Vagina (tissue), 2 donors: ENCODE measurements at regions not wholly inside any gene's neighbourhood (a gene's known extent, or its start where the extent isn't known, plus 50 kb on each side); places are given as distances from the start of the nearest gene placed in this dataset.

Source experiments
- POLR2A ChIP-seq, 2 donors: fragments of 450-650 bp; IDR thresholded peaks; one replicate each; pipeline ENCODE4 v1.6.1; 2017; ENCODE audit warnings: antibody characterized with exemption in 2 of 2, mild to moderate bottlenecking in 2 of 2, moderate library complexity in 2 of 2
- POLR2AphosphoS5 ChIP-seq, 2 donors: sonication (generic); formaldehyde crosslinking; IDR thresholded peaks; one replicate each; pipeline ENCODE4 v1.9.0; 2017; ENCODE audit warnings: antibody characterized with exemption in 2 of 2, mild to moderate bottlenecking in 2 of 2, low read depth in 1 of 2; ENCODE audit not compliant: insufficient read depth in 1 of 2
- TF ChIP-seq, protein P1 (sequence below), 3 experiments: fragments of 450-650 bp in 2 of 3; fragments of 200-600 bp in 1 of 3; sonication (generic) in 1 of 3; IDR thresholded peaks; one replicate each; pipeline ENCODE4 v1.5.1; 2017 to 2019; ENCODE audit warnings: antibody characterized with exemption in 3 of 3, mild to moderate bottlenecking in 2 of 3, moderate library complexity in 2 of 3

DNA sequence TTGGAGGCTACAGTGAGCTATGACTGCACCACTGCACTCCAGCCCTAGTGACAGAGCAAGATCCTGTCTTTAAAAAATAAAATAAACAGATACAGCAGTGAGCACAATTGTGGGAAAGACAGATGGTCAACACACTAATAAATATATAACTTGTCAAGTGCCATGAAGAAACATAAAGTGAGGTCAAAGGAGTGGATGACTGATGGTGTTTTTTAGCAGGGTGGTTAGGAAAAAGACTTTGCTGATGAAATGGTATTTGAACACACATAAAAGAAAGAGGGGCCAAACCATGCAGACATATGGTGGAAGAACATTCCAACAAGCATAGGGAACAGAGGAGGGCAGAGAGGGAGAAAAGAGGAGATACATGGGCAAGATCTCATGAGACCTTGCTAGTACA, 392.7 kb upstream of the AUTS2 start:
- TF ChIP-seq POLR2AphosphoS5 (IDR thresholded peaks at IDR 0.05; ENCODE audit: insufficient read depth in 1 of 2, low read depth in 1 of 2) (no peak), POLR2A (IDR thresholded peaks at IDR 0.05) (no peak)
- TF ChIP-seq, protein P1, sequence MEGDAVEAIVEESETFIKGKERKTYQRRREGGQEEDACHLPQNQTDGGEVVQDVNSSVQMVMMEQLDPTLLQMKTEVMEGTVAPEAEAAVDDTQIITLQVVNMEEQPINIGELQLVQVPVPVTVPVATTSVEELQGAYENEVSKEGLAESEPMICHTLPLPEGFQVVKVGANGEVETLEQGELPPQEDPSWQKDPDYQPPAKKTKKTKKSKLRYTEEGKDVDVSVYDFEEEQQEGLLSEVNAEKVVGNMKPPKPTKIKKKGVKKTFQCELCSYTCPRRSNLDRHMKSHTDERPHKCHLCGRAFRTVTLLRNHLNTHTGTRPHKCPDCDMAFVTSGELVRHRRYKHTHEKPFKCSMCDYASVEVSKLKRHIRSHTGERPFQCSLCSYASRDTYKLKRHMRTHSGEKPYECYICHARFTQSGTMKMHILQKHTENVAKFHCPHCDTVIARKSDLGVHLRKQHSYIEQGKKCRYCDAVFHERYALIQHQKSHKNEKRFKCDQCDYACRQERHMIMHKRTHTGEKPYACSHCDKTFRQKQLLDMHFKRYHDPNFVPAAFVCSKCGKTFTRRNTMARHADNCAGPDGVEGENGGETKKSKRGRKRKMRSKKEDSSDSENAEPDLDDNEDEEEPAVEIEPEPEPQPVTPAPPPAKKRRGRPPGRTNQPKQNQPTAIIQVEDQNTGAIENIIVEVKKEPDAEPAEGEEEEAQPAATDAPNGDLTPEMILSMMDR (IDR thresholded peaks at IDR 0.05) = no peak
